B cell (primary cell): ENCODE measurements at regions not wholly inside any gene's neighbourhood (a gene's known extent, or its start where the extent isn't known, plus 50 kb on each side); places are given as distances from the start of the nearest gene placed in this dataset.

ENCODE experiments used
- ATAC-seq: fragments of 200-7000 bp; cut with Tn5 transposase; one replicate; pipeline ENCODE4 v1.10.0; 2021; ENCODE audit warnings: low read depth, mild to moderate bottlenecking, moderate number of reproducible peaks, moderate library complexity
- CTCF ChIA-PET: fragments of 350-600 bp; sonication (Branson Sonifier 250); formaldehyde crosslinking; loops from one replicate; lab custom pipeline; 2021; ENCODE audit warnings: antibody characterized with exemption, inconsistent platforms; lab: Charles Lee
- POLR2A ChIA-PET: fragments of 350-600 bp; sonication (Branson Sonifier 250); formaldehyde crosslinking; loops from one replicate; lab custom pipeline; 2021; ENCODE audit warnings: antibody characterized with exemption; lab: Charles Lee
- DNase-seq: peaks from one replicate; pipeline ENCODE4 v3.0.0; 2013
- H2AFZ ChIP-seq: 2 replicates; pipeline ENCODE4 v1.6.1; 2012; ENCODE audit warnings: mild to moderate bottlenecking, low read depth, low read length; ENCODE audit not compliant: insufficient read depth, poor library complexity, severe bottlenecking
- H3K27ac ChIP-seq, 2 donors: 1 replicate in 1 of 2; 2 replicates in 1 of 2; pipeline ENCODE4 v1.5.1; 2012 to 2013; ENCODE audit warnings: low read length in 2 of 2, mild to moderate bottlenecking in 2 of 2, moderate library complexity in 1 of 2
- H3K27me3 ChIP-seq, 4 experiments: fragments of 200-600 bp in 1 of 4; sonication (generic) in 1 of 4; replicated peaks in 1 of 4; 1 replicate in 2 of 4; 2 replicates in 2 of 4; pipeline versions ENCODE4 v1.6.1 to v1.7.0; 2013 to 2016; ENCODE audit warnings: low read length in 3 of 4, mild to moderate bottlenecking in 2 of 4, mixed read lengths in 1 of 4, moderate library complexity in 1 of 4; ENCODE audit not compliant: insufficient read depth in 4 of 4, control insufficient read depth in 3 of 4; ENCODE audit errors: control extremely low read depth in 1 of 4
- H3K36me3 ChIP-seq, 2 experiments: replicated peaks in 1 of 2; 1 replicate in 1 of 2; 2 replicates in 1 of 2; pipeline versions ENCODE4 v1.6.1 to v1.7.1; 2013; ENCODE audit warnings: low read length in 1 of 2; ENCODE audit not compliant: insufficient read depth in 2 of 2, control insufficient read depth in 1 of 2; ENCODE audit errors: control extremely low read depth in 1 of 2, extremely low read depth in 1 of 2
- H3K4me1 ChIP-seq, 2 donors: fragments of 200-600 bp in 1 of 2; sonication (generic) in 1 of 2; 1 replicate in 1 of 2; 2 replicates in 1 of 2; pipeline versions ENCODE4 v1.5.1 to v1.6.1; 2013 to 2017; ENCODE audit warnings: low read length in 2 of 2; ENCODE audit not compliant: control insufficient read depth in 2 of 2, insufficient read depth in 2 of 2
- H3K4me2 ChIP-seq: replicated peaks from 2 replicates; pipeline ENCODE3; 2012; ENCODE audit warnings: mild to moderate bottlenecking, low read depth, low read length; ENCODE audit not compliant: poor library complexity, severe bottlenecking
- H3K4me3 ChIP-seq, 5 experiments: fragments of 200-600 bp in 1 of 5; sonication (generic) in 1 of 5; 1 replicate in 3 of 5; 2 replicates in 2 of 5; pipeline versions ENCODE4 v1.5.1 to v1.7.0; 2011 to 2016; ENCODE audit warnings: low read length in 4 of 5, mild to moderate bottlenecking in 4 of 5, low read depth in 2 of 5, control low read depth in 1 of 5, moderate library complexity in 1 of 5; ENCODE audit not compliant: insufficient read depth in 1 of 5; ENCODE audit errors: control extremely low read depth in 1 of 5, extremely low read depth in 1 of 5
- H3K79me2 ChIP-seq: fragments of 200-600 bp; sonication (generic); one replicate; pipeline ENCODE4 v1.6.0; 2016; ENCODE audit warnings: low read length; ENCODE audit not compliant: control insufficient read depth, insufficient read depth
- H3K9ac ChIP-seq: fragments of 200-600 bp; sonication (generic); 2 replicates; pipeline ENCODE4 v1.6.1; 2017; ENCODE audit warnings: mild to moderate bottlenecking, low read length, moderate library complexity
- H3K9me3 ChIP-seq, 3 donors: one replicate each; pipeline versions ENCODE4 v1.6.1 to v1.7.1; 2013; ENCODE audit warnings: low read length in 2 of 3; ENCODE audit not compliant: control insufficient read depth in 2 of 3, insufficient read depth in 1 of 3; ENCODE audit errors: control extremely low read depth in 1 of 3
- H4K20me1 ChIP-seq: 2 replicates; pipeline ENCODE4 v1.6.0; 2012; ENCODE audit warnings: mild to moderate bottlenecking, low read length; ENCODE audit not compliant: insufficient read depth, control insufficient read depth, poor library complexity, severe bottlenecking
- H3K27ac Mint-ChIP-seq: one replicate; pipeline ENCODE4 v1.8.0; 2021; ENCODE audit warnings: mixed read lengths
- H3K27me3 Mint-ChIP-seq: one replicate; pipeline ENCODE4 v1.8.0; 2021; ENCODE audit warnings: mixed read lengths
- H3K4me1 Mint-ChIP-seq: one replicate; pipeline ENCODE4 v1.8.0; 2021; ENCODE audit warnings: mixed read lengths
- H3K4me3 Mint-ChIP-seq: one replicate; pipeline ENCODE4 v1.8.0; 2021; ENCODE audit warnings: mixed read lengths
- H3K9me3 Mint-ChIP-seq: one replicate; pipeline ENCODE4 v1.8.0; 2022; ENCODE audit warnings: mixed read lengths; ENCODE audit not compliant: insufficient read depth
- EZH2 ChIP-seq: IDR thresholded peaks from 2 replicates; pipeline ENCODE4 v1.6.1; 2012; ENCODE audit warnings: borderline replicate concordance, low read depth, mild to moderate bottlenecking, moderate library complexity, low read length; ENCODE audit not compliant: insufficient read depth, poor library complexity, severe bottlenecking
- WGBS: methylation state at CpG from one replicate; pipeline ENCODE4 v1.1.5; 2013; ENCODE audit warnings: missing lambda C conversion rate; ENCODE audit not compliant: insufficient coverage; 5-methylcytosine and 5-hydroxymethylcytosine counted together
- intact Hi-C: fragments of 100-400 bp; cut with micrococcal nuclease; formaldehyde crosslinking; loops from one replicate; pipeline ENCODE4 v1.10.0; 2022
- TF ChIP-seq, protein P1 (sequence below): fragments of 200-600 bp; IDR thresholded peaks from one replicate; pipeline ENCODE4 v1.8.0; 2022; ENCODE audit warnings: antibody characterized with exemption, mild to moderate bottlenecking

DNA sequence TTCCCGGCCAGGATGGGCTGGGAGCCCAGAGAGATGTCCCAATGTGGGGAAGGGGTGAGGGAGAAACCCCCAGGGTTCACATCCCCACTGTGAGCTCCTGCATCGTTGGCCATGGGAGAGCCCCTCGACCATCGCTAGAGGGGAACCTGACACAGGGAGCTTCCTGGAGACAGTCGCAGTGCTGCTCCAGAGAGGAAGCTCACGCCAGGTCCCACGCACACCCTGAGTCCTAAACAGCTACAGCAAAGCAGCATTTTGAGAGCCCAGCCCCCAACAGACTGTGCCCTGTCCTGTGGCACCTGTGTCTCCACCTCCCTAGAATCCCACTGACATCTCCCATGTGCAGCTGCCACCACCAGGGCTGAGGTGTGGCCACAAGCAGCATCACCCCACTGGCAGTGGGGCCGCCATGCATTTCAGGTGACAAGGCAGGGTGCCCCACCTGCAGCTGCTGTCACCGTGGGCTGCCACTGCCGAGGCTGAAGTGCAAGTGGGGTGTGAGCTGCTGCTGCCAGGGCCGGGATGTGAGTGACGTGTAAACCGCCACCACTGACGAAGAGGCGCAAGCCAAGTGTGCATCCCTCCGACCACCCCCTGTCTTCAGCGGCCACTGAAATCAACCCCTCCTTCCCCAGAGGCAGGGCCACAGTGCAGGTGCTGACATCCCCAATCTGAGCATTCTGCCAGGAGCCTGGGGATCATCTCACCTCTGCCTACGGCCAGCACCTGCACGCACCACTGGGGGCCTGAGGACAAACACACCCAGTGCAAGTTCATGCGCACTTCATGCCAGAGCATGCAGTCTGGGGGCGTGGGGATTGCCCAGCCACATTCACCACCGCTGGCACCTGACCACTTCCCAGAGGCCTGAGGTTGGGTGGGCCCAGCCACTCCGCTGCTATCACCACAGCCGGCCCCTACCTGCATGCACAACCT lies 467.7 kb upstream of the SALL3 start:
- no peak overlapping the region for H3K27ac Mint-ChIP-seq

More for the DNA sequence above, 467.7 kb upstream of the SALL3 start:
- WGBS: 82% methylated on average over 24 of the region's 24 CpGs
- Histone ChIP-seq H3K27me3 (no peaks in the 10 kb centered on the region), H4K20me1 (no peaks in the 10 kb centered on the region), H3K36me3 (no peaks in the 10 kb centered on the region), H3K4me3 (no peak overlapping the region), H3K79me2 (no peaks in the 10 kb centered on the region), H3K9me3 (peaks cover 0 to 16% (median 0%) of the 10 kb centered on the region in 3 donors), H3K4me1 (no peaks in the 10 kb centered on the region), H3K27ac (no peak overlapping the region), H2AFZ (no peak overlapping the region), H3K9ac (no peak overlapping the region), H3K4me2 (no peak overlapping the region)
- intact Hi-C loops: no loop called here
- ATAC-seq (no peak), DNase-seq (no peak)
- POLR2A ChIA-PET: no interaction called here
- Mint-ChIP-seq H3K27me3 (no peaks in the 10 kb centered on the region), H3K4me3 (no peak overlapping the region), H3K4me1 (no peaks in the 10 kb centered on the region), H3K9me3 (no peaks in the 10 kb centered on the region)
- TF ChIP-seq, protein P1, sequence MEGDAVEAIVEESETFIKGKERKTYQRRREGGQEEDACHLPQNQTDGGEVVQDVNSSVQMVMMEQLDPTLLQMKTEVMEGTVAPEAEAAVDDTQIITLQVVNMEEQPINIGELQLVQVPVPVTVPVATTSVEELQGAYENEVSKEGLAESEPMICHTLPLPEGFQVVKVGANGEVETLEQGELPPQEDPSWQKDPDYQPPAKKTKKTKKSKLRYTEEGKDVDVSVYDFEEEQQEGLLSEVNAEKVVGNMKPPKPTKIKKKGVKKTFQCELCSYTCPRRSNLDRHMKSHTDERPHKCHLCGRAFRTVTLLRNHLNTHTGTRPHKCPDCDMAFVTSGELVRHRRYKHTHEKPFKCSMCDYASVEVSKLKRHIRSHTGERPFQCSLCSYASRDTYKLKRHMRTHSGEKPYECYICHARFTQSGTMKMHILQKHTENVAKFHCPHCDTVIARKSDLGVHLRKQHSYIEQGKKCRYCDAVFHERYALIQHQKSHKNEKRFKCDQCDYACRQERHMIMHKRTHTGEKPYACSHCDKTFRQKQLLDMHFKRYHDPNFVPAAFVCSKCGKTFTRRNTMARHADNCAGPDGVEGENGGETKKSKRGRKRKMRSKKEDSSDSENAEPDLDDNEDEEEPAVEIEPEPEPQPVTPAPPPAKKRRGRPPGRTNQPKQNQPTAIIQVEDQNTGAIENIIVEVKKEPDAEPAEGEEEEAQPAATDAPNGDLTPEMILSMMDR: no peak
- no peak for TF ChIP-seq EZH2
- CTCF ChIA-PET: no interaction called here
